B cell (primary cell): ENCODE measurements at regions not wholly inside any gene's neighbourhood (a gene's known extent, or its start where the extent isn't known, plus 50 kb on each side); places are given as distances from the start of the nearest gene placed in this dataset.

Source experiments
- ATAC-seq: fragments of 200-7000 bp; cut with Tn5 transposase; one replicate; pipeline ENCODE4 v1.10.0; 2021; ENCODE audit warnings: low read depth, mild to moderate bottlenecking, moderate number of reproducible peaks, moderate library complexity
- CTCF ChIA-PET: fragments of 350-600 bp; sonication (Branson Sonifier 250); formaldehyde crosslinking; loops from one replicate; lab custom pipeline; 2021; ENCODE audit warnings: antibody characterized with exemption, inconsistent platforms; lab: Charles Lee
- POLR2A ChIA-PET: fragments of 350-600 bp; sonication (Branson Sonifier 250); formaldehyde crosslinking; loops from one replicate; lab custom pipeline; 2021; ENCODE audit warnings: antibody characterized with exemption; lab: Charles Lee
- DNase-seq: peaks from one replicate; pipeline ENCODE4 v3.0.0; 2013
- H2AFZ ChIP-seq: 2 replicates; pipeline ENCODE4 v1.6.1; 2012; ENCODE audit warnings: mild to moderate bottlenecking, low read depth, low read length; ENCODE audit not compliant: insufficient read depth, poor library complexity, severe bottlenecking
- H3K27ac ChIP-seq, 2 donors: 1 replicate in 1 of 2; 2 replicates in 1 of 2; pipeline ENCODE4 v1.5.1; 2012 to 2013; ENCODE audit warnings: low read length in 2 of 2, mild to moderate bottlenecking in 2 of 2, moderate library complexity in 1 of 2
- H3K27me3 ChIP-seq, 4 experiments: fragments of 200-600 bp in 1 of 4; sonication (generic) in 1 of 4; replicated peaks in 1 of 4; 1 replicate in 2 of 4; 2 replicates in 2 of 4; pipeline versions ENCODE4 v1.6.1 to v1.7.0; 2013 to 2016; ENCODE audit warnings: low read length in 3 of 4, mild to moderate bottlenecking in 2 of 4, mixed read lengths in 1 of 4, moderate library complexity in 1 of 4; ENCODE audit not compliant: insufficient read depth in 4 of 4, control insufficient read depth in 3 of 4; ENCODE audit errors: control extremely low read depth in 1 of 4
- H3K36me3 ChIP-seq, 2 experiments: replicated peaks in 1 of 2; 1 replicate in 1 of 2; 2 replicates in 1 of 2; pipeline versions ENCODE4 v1.6.1 to v1.7.1; 2013; ENCODE audit warnings: low read length in 1 of 2; ENCODE audit not compliant: insufficient read depth in 2 of 2, control insufficient read depth in 1 of 2; ENCODE audit errors: control extremely low read depth in 1 of 2, extremely low read depth in 1 of 2
- H3K4me1 ChIP-seq, 2 donors: fragments of 200-600 bp in 1 of 2; sonication (generic) in 1 of 2; 1 replicate in 1 of 2; 2 replicates in 1 of 2; pipeline versions ENCODE4 v1.5.1 to v1.6.1; 2013 to 2017; ENCODE audit warnings: low read length in 2 of 2; ENCODE audit not compliant: control insufficient read depth in 2 of 2, insufficient read depth in 2 of 2
- H3K4me2 ChIP-seq: replicated peaks from 2 replicates; pipeline ENCODE3; 2012; ENCODE audit warnings: mild to moderate bottlenecking, low read depth, low read length; ENCODE audit not compliant: poor library complexity, severe bottlenecking
- H3K4me3 ChIP-seq, 5 experiments: fragments of 200-600 bp in 1 of 5; sonication (generic) in 1 of 5; 1 replicate in 3 of 5; 2 replicates in 2 of 5; pipeline versions ENCODE4 v1.5.1 to v1.7.0; 2011 to 2016; ENCODE audit warnings: low read length in 4 of 5, mild to moderate bottlenecking in 4 of 5, low read depth in 2 of 5, control low read depth in 1 of 5, moderate library complexity in 1 of 5; ENCODE audit not compliant: insufficient read depth in 1 of 5; ENCODE audit errors: control extremely low read depth in 1 of 5, extremely low read depth in 1 of 5
- H3K79me2 ChIP-seq: fragments of 200-600 bp; sonication (generic); one replicate; pipeline ENCODE4 v1.6.0; 2016; ENCODE audit warnings: low read length; ENCODE audit not compliant: control insufficient read depth, insufficient read depth
- H3K9ac ChIP-seq: fragments of 200-600 bp; sonication (generic); 2 replicates; pipeline ENCODE4 v1.6.1; 2017; ENCODE audit warnings: mild to moderate bottlenecking, low read length, moderate library complexity
- H3K9me3 ChIP-seq, 3 donors: one replicate each; pipeline versions ENCODE4 v1.6.1 to v1.7.1; 2013; ENCODE audit warnings: low read length in 2 of 3; ENCODE audit not compliant: control insufficient read depth in 2 of 3, insufficient read depth in 1 of 3; ENCODE audit errors: control extremely low read depth in 1 of 3
- H4K20me1 ChIP-seq: 2 replicates; pipeline ENCODE4 v1.6.0; 2012; ENCODE audit warnings: mild to moderate bottlenecking, low read length; ENCODE audit not compliant: insufficient read depth, control insufficient read depth, poor library complexity, severe bottlenecking
- H3K27ac Mint-ChIP-seq: one replicate; pipeline ENCODE4 v1.8.0; 2021; ENCODE audit warnings: mixed read lengths
- H3K27me3 Mint-ChIP-seq: one replicate; pipeline ENCODE4 v1.8.0; 2021; ENCODE audit warnings: mixed read lengths
- H3K4me1 Mint-ChIP-seq: one replicate; pipeline ENCODE4 v1.8.0; 2021; ENCODE audit warnings: mixed read lengths
- H3K4me3 Mint-ChIP-seq: one replicate; pipeline ENCODE4 v1.8.0; 2021; ENCODE audit warnings: mixed read lengths
- H3K9me3 Mint-ChIP-seq: one replicate; pipeline ENCODE4 v1.8.0; 2022; ENCODE audit warnings: mixed read lengths; ENCODE audit not compliant: insufficient read depth
- CTCF ChIP-seq: fragments of 200-600 bp; IDR thresholded peaks from one replicate; pipeline ENCODE4 v1.8.0; 2022; ENCODE audit warnings: antibody characterized with exemption, mild to moderate bottlenecking
- EZH2 ChIP-seq: IDR thresholded peaks from 2 replicates; pipeline ENCODE4 v1.6.1; 2012; ENCODE audit warnings: borderline replicate concordance, low read depth, mild to moderate bottlenecking, moderate library complexity, low read length; ENCODE audit not compliant: insufficient read depth, poor library complexity, severe bottlenecking
- WGBS: methylation state at CpG from one replicate; pipeline ENCODE4 v1.1.5; 2013; ENCODE audit warnings: missing lambda C conversion rate; ENCODE audit not compliant: insufficient coverage; 5-methylcytosine and 5-hydroxymethylcytosine counted together
- intact Hi-C: fragments of 100-400 bp; cut with micrococcal nuclease; formaldehyde crosslinking; loops from one replicate; pipeline ENCODE4 v1.10.0; 2022

- POLR2A ChIA-PET, result no interaction called here
- CTCF ChIA-PET, result no interaction called here
- Mint-ChIP-seq H3K9me3 (peaks cover 6% of the 10 kb centered on the region), H3K27ac (no peak overlapping the region), H3K4me3 (no peak overlapping the region), H3K4me1 (no peaks in the 10 kb centered on the region), H3K27me3 (no peaks in the 10 kb centered on the region)
- Histone ChIP-seq H3K9me3 (peaks cover 0 to 3% (median 0%) of the 10 kb centered on the region in 3 donors), H4K20me1 (no peaks in the 10 kb centered on the region), H3K4me1 (no peaks in the 10 kb centered on the region), H3K36me3 (no peaks in the 10 kb centered on the region), H3K9ac (no peak overlapping the region), H3K4me2 (no peak overlapping the region), H3K4me3 (no peak overlapping the region), H3K27ac (no peak overlapping the region), H2AFZ (no peak overlapping the region), H3K79me2 (no peaks in the 10 kb centered on the region), H3K27me3 (no peaks in the 10 kb centered on the region)
- intact Hi-C loops, result no loop called here
- WGBS, result 100% methylated on average over 1 of the region's 1 CpG
- ATAC-seq (no peak), DNase-seq (no peak)
- TF ChIP-seq EZH2 (no peak), CTCF (no peak)
Observed at GRCh38 chr20:22063753-22064152, 358.3 kb downstream of the PAX1 start.

- intact Hi-C loops, result no loop called here
- no peak for TF ChIP-seq CTCF
- TF ChIP-seq EZH2, result no peak
- Mint-ChIP-seq H3K4me3 (no peak overlapping the region), H3K27ac (no peak overlapping the region), H3K9me3 (peaks cover 6% of the 10 kb centered on the region), H3K27me3 (no peaks in the 10 kb centered on the region), H3K4me1 (no peaks in the 10 kb centered on the region)
- ChIA-PET CTCF (no interaction called here), POLR2A (no interaction called here)
- Histone ChIP-seq H2AFZ (no peak overlapping the region), H3K9me3 (peaks cover 0 to 3% (median 0%) of the 10 kb centered on the region in 3 donors), H3K27me3 (no peaks in the 10 kb centered on the region), H3K9ac (no peak overlapping the region), H3K4me1 (no peaks in the 10 kb centered on the region), H3K79me2 (no peaks in the 10 kb centered on the region), H3K36me3 (no peaks in the 10 kb centered on the region), H3K4me2 (no peak overlapping the region), H3K27ac (no peak overlapping the region), H3K4me3 (no peak overlapping the region), H4K20me1 (no peaks in the 10 kb centered on the region)
- ATAC-seq, result no peak
- WGBS, result 42% methylated on average over 2 of the region's 5 CpGs
- DNase-seq, result no peak
Observed at GRCh38 chr20:22062874-22063273, 357.4 kb downstream of the PAX1 start.
